WTC11 (cell line): ENCODE measurements at regions not wholly inside any gene's neighbourhood (a gene's known extent, or its start where the extent isn't known, plus 50 kb on each side); places are given as distances from the start of the nearest gene placed in this dataset.

Experiments
- ATAC-seq: fragments of 200-7000 bp; cut with Tn5 transposase; 2 replicates; pipeline ENCODE4 v1.10.0; 2021; ENCODE audit warnings: mild to moderate bottlenecking, moderate library complexity
- CTCF ChIA-PET: fragments of 300-600 bp; sonication (Branson Sonifier 250); formaldehyde crosslinking; loops from one replicate; lab custom pipeline; 2021; ENCODE audit warnings: antibody characterized with exemption; lab: Charles Lee
- POLR2A ChIA-PET: fragments of 350-600 bp; sonication (Branson Sonifier 250); formaldehyde crosslinking; loops from one replicate; lab custom pipeline; 2021; ENCODE audit warnings: antibody characterized with exemption; lab: Charles Lee
- DNase-seq: peaks from one replicate; pipeline ENCODE4 v3.0.0; 2021; ENCODE audit warnings: low spot score
- H3K27ac Mint-ChIP-seq: 2 replicates; pipeline ENCODE4 v1.8.0; 2021; ENCODE audit warnings: mixed read lengths
- H3K27me3 Mint-ChIP-seq: 2 replicates; pipeline ENCODE4 v1.8.0; 2021; ENCODE audit warnings: low read depth, mild to moderate bottlenecking, moderate library complexity, mixed read lengths
- H3K36me3 Mint-ChIP-seq: 2 replicates; pipeline ENCODE4 v1.8.0; 2021; ENCODE audit warnings: mixed read lengths
- H3K4me1 Mint-ChIP-seq: 2 replicates; pipeline ENCODE4 v1.8.0; 2022; ENCODE audit warnings: mixed read lengths
- H3K4me3 Mint-ChIP-seq: 2 replicates; pipeline ENCODE4 v1.8.0; 2021; ENCODE audit warnings: mild to moderate bottlenecking, moderate library complexity, mixed read lengths
- H3K9me3 Mint-ChIP-seq: 2 replicates; pipeline ENCODE4 v1.8.0; 2021; ENCODE audit warnings: mixed read lengths
- FOXJ3 ChIP-seq: sonication (generic); formaldehyde crosslinking; IDR thresholded peaks from 2 replicates; pipeline ENCODE4 v1.9.0; 2021; ENCODE audit warnings: missing genetic modification reagents, mild to moderate bottlenecking, borderline replicate concordance
- GTF2I ChIP-seq: fragments of 250-450 bp; sonication (Bioruptor Pico); conservative IDR thresholded peaks from 2 replicates; pipeline ENCODE4 v1.4.0; 2021; ENCODE audit warnings: mild to moderate bottlenecking
- JUN ChIP-seq: sonication (generic); formaldehyde crosslinking; IDR thresholded peaks from 2 replicates; pipeline ENCODE4 v1.8.0; 2023; ENCODE audit warnings: mild to moderate bottlenecking, missing genetic modification reagents
- KAT7 ChIP-seq: sonication (generic); formaldehyde crosslinking; IDR thresholded peaks from 2 replicates; pipeline ENCODE4 v1.8.1; 2023; ENCODE audit warnings: missing genetic modification reagents, mild to moderate bottlenecking, borderline replicate concordance
- OVOL2 ChIP-seq: fragments of 250-450 bp; sonication (Bioruptor Pico); IDR thresholded peaks from 2 replicates; pipeline ENCODE4 v1.9.0; 2021; ENCODE audit warnings: mild to moderate bottlenecking, borderline replicate concordance
- SMAD3 ChIP-seq: sonication (generic); formaldehyde crosslinking; IDR thresholded peaks from 2 replicates; pipeline ENCODE4 v1.8.0; 2022; ENCODE audit warnings: missing genetic modification reagents, mild to moderate bottlenecking, borderline replicate concordance
- SMAD4 ChIP-seq: sonication (generic); formaldehyde crosslinking; IDR thresholded peaks from 2 replicates; pipeline ENCODE4 v1.8.0; 2022; ENCODE audit warnings: mild to moderate bottlenecking, missing genetic modification reagents
- SOX15 ChIP-seq: fragments of 250-450 bp; sonication (Bioruptor Pico); IDR thresholded peaks from 2 replicates; pipeline ENCODE4 v1.9.0; 2021; ENCODE audit warnings: mild to moderate bottlenecking
- TEAD1 ChIP-seq: sonication (generic); formaldehyde crosslinking; IDR thresholded peaks from 2 replicates; pipeline ENCODE4 v1.8.0; 2022; ENCODE audit warnings: mild to moderate bottlenecking, missing genetic modification reagents
- TEAD4 ChIP-seq: sonication (generic); formaldehyde crosslinking; IDR thresholded peaks from 2 replicates; pipeline ENCODE4 v1.8.0; 2022; ENCODE audit warnings: mild to moderate bottlenecking, missing genetic modification reagents
- ZNF232 ChIP-seq: sonication (generic); formaldehyde crosslinking; IDR thresholded peaks from 2 replicates; pipeline ENCODE4 v1.8.0; 2022; ENCODE audit warnings: mild to moderate bottlenecking, missing genetic modification reagents
- ZNF317 ChIP-seq: sonication (generic); formaldehyde crosslinking; IDR thresholded peaks from 2 replicates; pipeline ENCODE4 v1.8.1; 2023; ENCODE audit warnings: low read depth, mild to moderate bottlenecking, moderate library complexity, missing genetic modification reagents, borderline replicate concordance
- TF ChIP-seq, protein P1 (sequence below): sonication (generic); formaldehyde crosslinking; IDR thresholded peaks from 2 replicates; pipeline ENCODE4 v1.8.1; 2022; ENCODE audit warnings: low read depth, mild to moderate bottlenecking, moderate library complexity, missing genetic modification reagents, borderline replicate concordance
- TF ChIP-seq, protein P2 (sequence below): sonication (generic); formaldehyde crosslinking; IDR thresholded peaks from 2 replicates; pipeline ENCODE4 v1.8.1; 2022; ENCODE audit warnings: mild to moderate bottlenecking, moderate library complexity, missing genetic modification reagents
- TF ChIP-seq, protein P3 (sequence below): fragments of 250-450 bp; sonication (Bioruptor Pico); IDR thresholded peaks from 2 replicates; pipeline ENCODE4 v1.8.0; 2021; ENCODE audit warnings: mild to moderate bottlenecking
- TF ChIP-seq, protein P4 (sequence below): sonication (generic); formaldehyde crosslinking; IDR thresholded peaks from 2 replicates; pipeline ENCODE4 v1.8.0; 2022; ENCODE audit warnings: mild to moderate bottlenecking, missing genetic modification reagents
- TF ChIP-seq, protein P5 (sequence below): sonication (generic); formaldehyde crosslinking; IDR thresholded peaks from 2 replicates; pipeline ENCODE4 v1.8.1; 2022; ENCODE audit warnings: low read depth, missing genetic modification reagents, borderline replicate concordance
- TF ChIP-seq, protein P6 (sequence below): sonication (generic); formaldehyde crosslinking; IDR thresholded peaks from 2 replicates; pipeline ENCODE4 v1.8.0; 2023; ENCODE audit warnings: missing genetic modification reagents
- TF ChIP-seq, protein P7 (sequence below): fragments of 250-450 bp; sonication (Bioruptor Pico); conservative IDR thresholded peaks from 2 replicates; pipeline ENCODE4 v1.9.0; 2021; ENCODE audit warnings: mild to moderate bottlenecking
- TF ChIP-seq, protein P8 (sequence below): sonication (generic); formaldehyde crosslinking; IDR thresholded peaks from 2 replicates; pipeline ENCODE4 v1.8.1; 2023; ENCODE audit warnings: mild to moderate bottlenecking, missing genetic modification reagents
- TF ChIP-seq, protein P9 (sequence below): fragments of 250-450 bp; sonication (Bioruptor Pico); IDR thresholded peaks from 2 replicates; pipeline ENCODE4 v1.9.0; 2021; ENCODE audit warnings: mild to moderate bottlenecking
- TF ChIP-seq, protein P10 (sequence below): fragments of 200-600 bp; IDR thresholded peaks from 2 replicates; pipeline ENCODE4 v1.8.0; 2022; ENCODE audit warnings: antibody characterized with exemption

DNA sequence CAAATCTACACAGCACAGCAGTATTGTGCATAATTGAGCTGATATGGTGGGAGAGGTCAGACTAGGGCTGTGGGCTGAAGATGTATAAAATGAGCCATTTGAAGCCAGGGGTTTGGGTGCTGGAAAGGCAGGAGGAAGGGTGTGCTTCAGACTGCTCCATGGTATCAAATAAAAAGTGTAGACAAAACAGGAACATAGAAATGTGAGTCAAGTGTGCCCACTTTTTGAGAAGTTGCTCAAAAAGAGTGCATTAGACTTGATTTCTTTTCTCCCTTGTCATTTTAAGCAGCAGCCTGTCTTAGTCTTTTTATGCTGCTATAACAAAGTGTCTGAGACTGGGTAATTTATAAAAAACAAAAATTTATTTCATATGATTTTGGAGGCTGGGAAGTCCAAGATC lies 55.8 kb upstream of the ZFAND5 start (continued):
- TF ChIP-seq, protein P1, sequence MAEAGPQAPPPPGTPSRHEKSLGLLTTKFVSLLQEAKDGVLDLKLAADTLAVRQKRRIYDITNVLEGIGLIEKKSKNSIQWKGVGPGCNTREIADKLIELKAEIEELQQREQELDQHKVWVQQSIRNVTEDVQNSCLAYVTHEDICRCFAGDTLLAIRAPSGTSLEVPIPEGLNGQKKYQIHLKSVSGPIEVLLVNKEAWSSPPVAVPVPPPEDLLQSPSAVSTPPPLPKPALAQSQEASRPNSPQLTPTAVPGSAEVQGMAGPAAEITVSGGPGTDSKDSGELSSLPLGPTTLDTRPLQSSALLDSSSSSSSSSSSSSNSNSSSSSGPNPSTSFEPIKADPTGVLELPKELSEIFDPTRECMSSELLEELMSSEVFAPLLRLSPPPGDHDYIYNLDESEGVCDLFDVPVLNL (CRISPR knock-in tag) = no peak
- TF ChIP-seq, protein P2, sequence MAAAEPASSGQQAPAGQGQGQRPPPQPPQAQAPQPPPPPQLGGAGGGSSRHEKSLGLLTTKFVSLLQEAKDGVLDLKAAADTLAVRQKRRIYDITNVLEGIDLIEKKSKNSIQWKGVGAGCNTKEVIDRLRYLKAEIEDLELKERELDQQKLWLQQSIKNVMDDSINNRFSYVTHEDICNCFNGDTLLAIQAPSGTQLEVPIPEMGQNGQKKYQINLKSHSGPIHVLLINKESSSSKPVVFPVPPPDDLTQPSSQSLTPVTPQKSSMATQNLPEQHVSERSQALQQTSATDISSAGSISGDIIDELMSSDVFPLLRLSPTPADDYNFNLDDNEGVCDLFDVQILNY (CRISPR knock-in tag) = no peak
- TF ChIP-seq FOXJ3 (CRISPR knock-in tag) = no peak
- no peak for TF ChIP-seq ZNF232 (CRISPR knock-in tag)
- TF ChIP-seq, protein P3, sequence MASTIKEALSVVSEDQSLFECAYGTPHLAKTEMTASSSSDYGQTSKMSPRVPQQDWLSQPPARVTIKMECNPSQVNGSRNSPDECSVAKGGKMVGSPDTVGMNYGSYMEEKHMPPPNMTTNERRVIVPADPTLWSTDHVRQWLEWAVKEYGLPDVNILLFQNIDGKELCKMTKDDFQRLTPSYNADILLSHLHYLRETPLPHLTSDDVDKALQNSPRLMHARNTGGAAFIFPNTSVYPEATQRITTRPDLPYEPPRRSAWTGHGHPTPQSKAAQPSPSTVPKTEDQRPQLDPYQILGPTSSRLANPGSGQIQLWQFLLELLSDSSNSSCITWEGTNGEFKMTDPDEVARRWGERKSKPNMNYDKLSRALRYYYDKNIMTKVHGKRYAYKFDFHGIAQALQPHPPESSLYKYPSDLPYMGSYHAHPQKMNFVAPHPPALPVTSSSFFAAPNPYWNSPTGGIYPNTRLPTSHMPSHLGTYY = no peak
- TF ChIP-seq, protein P4, sequence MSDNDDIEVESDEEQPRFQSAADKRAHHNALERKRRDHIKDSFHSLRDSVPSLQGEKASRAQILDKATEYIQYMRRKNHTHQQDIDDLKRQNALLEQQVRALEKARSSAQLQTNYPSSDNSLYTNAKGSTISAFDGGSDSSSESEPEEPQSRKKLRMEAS (CRISPR knock-in tag) = no peak
- no peak for TF ChIP-seq ZNF317 (CRISPR knock-in tag)
- TF ChIP-seq, protein P5, sequence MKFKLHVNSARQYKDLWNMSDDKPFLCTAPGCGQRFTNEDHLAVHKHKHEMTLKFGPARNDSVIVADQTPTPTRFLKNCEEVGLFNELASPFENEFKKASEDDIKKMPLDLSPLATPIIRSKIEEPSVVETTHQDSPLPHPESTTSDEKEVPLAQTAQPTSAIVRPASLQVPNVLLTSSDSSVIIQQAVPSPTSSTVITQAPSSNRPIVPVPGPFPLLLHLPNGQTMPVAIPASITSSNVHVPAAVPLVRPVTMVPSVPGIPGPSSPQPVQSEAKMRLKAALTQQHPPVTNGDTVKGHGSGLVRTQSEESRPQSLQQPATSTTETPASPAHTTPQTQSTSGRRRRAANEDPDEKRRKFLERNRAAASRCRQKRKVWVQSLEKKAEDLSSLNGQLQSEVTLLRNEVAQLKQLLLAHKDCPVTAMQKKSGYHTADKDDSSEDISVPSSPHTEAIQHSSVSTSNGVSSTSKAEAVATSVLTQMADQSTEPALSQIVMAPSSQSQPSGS = no peak
- no peak for TF ChIP-seq SMAD4
- TF ChIP-seq JUN (CRISPR knock-in tag) = no peak
- TF ChIP-seq SOX15 (CRISPR knock-in tag) = no peak
- TF ChIP-seq KAT7 (CRISPR knock-in tag) = no peak
- TF ChIP-seq, protein P6, sequence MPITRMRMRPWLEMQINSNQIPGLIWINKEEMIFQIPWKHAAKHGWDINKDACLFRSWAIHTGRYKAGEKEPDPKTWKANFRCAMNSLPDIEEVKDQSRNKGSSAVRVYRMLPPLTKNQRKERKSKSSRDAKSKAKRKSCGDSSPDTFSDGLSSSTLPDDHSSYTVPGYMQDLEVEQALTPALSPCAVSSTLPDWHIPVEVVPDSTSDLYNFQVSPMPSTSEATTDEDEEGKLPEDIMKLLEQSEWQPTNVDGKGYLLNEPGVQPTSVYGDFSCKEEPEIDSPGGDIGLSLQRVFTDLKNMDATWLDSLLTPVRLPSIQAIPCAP (CRISPR knock-in tag) = no peak
- TF ChIP-seq GTF2I (CRISPR knock-in tag) = no peak
- no peak for TF ChIP-seq TEAD1 (CRISPR knock-in tag)

DNA sequence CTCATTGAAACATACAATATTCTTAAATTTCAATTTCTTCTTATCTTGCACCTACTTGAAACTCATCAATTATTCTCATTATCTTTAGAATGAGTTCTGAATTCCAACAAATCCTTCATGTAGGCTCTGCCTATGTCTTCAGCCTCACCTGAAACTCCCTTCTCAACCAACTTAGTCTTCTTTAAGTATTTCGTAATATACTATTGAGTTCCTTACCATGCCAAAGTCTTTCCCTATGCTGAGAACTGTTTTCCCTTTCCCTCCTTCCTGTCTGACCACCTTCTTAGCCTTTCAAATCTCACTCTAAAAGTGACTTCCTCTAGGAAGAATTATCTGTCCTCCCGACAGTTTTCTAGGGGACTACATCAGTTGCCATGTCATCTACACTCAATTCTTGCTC lies 50.9 kb upstream of the ZFAND5 start:
- no peak for ATAC-seq
- no peak for TF ChIP-seq SMAD3 (CRISPR knock-in tag)
- TF ChIP-seq, protein P7, sequence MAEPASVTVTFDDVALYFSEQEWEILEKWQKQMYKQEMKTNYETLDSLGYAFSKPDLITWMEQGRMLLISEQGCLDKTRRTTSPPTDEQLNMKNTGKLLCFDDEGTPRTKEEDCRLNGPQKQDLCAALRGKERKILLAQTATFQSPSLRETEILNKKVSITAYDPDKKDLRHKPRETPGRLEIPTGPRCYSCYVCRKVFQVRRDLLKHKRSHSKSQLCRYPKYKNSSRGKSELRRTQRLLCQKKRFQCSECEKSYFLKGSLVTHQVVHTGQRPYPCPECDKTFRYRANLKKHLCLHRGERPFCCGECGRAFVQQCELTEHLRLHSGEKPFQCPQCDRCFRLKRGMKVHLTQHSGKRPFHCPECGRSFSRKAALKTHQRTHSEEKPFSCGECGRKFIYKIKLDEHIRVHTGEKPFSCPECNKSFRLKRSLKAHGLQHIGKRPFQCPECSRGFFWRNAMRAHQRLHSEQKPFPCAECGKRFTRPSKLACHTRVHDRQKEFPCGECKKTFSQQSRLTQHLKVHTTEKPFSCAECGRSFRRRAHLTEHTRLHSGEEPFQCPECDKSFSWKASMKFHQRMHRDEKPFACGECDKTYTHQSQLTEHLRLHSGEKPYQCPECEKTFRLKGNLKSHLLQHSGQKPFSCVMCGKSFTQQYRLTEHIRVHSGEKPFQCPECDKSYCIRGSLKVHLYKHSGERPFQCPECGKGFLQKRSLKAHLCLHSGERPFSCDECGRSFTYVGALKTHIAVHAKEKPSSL (CRISPR knock-in tag) = no peak
- TF ChIP-seq, protein P2 (CRISPR knock-in tag) = no peak
- no peak for TF ChIP-seq TEAD4 (CRISPR knock-in tag)
- TF ChIP-seq, protein P8, sequence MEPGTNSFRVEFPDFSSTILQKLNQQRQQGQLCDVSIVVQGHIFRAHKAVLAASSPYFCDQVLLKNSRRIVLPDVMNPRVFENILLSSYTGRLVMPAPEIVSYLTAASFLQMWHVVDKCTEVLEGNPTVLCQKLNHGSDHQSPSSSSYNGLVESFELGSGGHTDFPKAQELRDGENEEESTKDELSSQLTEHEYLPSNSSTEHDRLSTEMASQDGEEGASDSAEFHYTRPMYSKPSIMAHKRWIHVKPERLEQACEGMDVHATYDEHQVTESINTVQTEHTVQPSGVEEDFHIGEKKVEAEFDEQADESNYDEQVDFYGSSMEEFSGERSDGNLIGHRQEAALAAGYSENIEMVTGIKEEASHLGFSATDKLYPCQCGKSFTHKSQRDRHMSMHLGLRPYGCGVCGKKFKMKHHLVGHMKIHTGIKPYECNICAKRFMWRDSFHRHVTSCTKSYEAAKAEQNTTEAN (CRISPR knock-in tag) = no peak
- TF ChIP-seq, protein P9, sequence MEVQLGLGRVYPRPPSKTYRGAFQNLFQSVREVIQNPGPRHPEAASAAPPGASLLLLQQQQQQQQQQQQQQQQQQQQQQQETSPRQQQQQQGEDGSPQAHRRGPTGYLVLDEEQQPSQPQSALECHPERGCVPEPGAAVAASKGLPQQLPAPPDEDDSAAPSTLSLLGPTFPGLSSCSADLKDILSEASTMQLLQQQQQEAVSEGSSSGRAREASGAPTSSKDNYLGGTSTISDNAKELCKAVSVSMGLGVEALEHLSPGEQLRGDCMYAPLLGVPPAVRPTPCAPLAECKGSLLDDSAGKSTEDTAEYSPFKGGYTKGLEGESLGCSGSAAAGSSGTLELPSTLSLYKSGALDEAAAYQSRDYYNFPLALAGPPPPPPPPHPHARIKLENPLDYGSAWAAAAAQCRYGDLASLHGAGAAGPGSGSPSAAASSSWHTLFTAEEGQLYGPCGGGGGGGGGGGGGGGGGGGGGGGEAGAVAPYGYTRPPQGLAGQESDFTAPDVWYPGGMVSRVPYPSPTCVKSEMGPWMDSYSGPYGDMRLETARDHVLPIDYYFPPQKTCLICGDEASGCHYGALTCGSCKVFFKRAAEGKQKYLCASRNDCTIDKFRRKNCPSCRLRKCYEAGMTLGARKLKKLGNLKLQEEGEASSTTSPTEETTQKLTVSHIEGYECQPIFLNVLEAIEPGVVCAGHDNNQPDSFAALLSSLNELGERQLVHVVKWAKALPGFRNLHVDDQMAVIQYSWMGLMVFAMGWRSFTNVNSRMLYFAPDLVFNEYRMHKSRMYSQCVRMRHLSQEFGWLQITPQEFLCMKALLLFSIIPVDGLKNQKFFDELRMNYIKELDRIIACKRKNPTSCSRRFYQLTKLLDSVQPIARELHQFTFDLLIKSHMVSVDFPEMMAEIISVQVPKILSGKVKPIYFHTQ (CRISPR knock-in tag) = no peak
- TF ChIP-seq, protein P10, sequence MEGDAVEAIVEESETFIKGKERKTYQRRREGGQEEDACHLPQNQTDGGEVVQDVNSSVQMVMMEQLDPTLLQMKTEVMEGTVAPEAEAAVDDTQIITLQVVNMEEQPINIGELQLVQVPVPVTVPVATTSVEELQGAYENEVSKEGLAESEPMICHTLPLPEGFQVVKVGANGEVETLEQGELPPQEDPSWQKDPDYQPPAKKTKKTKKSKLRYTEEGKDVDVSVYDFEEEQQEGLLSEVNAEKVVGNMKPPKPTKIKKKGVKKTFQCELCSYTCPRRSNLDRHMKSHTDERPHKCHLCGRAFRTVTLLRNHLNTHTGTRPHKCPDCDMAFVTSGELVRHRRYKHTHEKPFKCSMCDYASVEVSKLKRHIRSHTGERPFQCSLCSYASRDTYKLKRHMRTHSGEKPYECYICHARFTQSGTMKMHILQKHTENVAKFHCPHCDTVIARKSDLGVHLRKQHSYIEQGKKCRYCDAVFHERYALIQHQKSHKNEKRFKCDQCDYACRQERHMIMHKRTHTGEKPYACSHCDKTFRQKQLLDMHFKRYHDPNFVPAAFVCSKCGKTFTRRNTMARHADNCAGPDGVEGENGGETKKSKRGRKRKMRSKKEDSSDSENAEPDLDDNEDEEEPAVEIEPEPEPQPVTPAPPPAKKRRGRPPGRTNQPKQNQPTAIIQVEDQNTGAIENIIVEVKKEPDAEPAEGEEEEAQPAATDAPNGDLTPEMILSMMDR = no peak
- TF ChIP-seq OVOL2 (CRISPR knock-in tag) = no peak

More for the DNA sequence above, 50.9 kb upstream of the ZFAND5 start:
- DNase-seq = no peak
- no peak overlapping the region for H3K4me3 Mint-ChIP-seq
- ChIA-PET CTCF (no interaction called here), POLR2A (no interaction called here)
- H3K36me3 Mint-ChIP-seq = no peaks in the 10 kb centered on the region
- H3K9me3 Mint-ChIP-seq = no peaks in the 10 kb centered on the region
- H3K27ac Mint-ChIP-seq = no peak overlapping the region; the same call in 1 of the 2 replicates
- H3K27me3 Mint-ChIP-seq = no peaks in the 10 kb centered on the region
- H3K4me1 Mint-ChIP-seq = no peaks in the 10 kb centered on the region
